ENCODE measurements at regions not wholly inside any gene's neighbourhood (a gene's known extent, or its start where the extent isn't known, plus 50 kb on each side); places are given as distances from the start of the nearest gene placed in this dataset.

DNA sequence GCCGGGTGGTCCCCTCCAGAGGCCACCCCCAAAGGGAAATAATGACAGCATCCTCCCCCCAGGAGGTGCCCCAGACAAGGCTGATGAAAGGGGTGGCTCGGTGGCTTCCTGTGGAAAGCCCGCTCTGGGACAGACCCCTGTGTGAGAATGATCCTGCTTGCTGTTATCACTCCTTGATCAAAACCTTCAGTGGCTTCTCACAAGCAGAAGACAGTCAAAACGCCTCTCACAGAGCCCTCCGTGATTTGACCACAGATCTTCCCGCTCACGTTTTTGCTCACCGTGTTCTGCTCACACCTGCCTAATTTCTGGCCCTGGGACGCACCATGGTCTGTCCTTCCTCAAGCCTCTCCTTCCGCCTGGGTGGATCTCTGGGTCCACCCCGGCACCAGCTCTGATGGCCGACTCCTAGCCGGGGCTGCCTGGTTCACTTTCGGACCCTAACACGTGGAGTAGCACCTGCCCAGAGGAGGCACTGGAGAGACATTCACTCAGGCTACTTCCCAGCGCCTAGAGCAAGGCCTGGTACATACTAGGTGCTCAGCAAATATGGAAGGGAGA is 210.4 kb downstream of the ANKRD60 start (continued):
- TF ChIP-seq, protein P1, sequence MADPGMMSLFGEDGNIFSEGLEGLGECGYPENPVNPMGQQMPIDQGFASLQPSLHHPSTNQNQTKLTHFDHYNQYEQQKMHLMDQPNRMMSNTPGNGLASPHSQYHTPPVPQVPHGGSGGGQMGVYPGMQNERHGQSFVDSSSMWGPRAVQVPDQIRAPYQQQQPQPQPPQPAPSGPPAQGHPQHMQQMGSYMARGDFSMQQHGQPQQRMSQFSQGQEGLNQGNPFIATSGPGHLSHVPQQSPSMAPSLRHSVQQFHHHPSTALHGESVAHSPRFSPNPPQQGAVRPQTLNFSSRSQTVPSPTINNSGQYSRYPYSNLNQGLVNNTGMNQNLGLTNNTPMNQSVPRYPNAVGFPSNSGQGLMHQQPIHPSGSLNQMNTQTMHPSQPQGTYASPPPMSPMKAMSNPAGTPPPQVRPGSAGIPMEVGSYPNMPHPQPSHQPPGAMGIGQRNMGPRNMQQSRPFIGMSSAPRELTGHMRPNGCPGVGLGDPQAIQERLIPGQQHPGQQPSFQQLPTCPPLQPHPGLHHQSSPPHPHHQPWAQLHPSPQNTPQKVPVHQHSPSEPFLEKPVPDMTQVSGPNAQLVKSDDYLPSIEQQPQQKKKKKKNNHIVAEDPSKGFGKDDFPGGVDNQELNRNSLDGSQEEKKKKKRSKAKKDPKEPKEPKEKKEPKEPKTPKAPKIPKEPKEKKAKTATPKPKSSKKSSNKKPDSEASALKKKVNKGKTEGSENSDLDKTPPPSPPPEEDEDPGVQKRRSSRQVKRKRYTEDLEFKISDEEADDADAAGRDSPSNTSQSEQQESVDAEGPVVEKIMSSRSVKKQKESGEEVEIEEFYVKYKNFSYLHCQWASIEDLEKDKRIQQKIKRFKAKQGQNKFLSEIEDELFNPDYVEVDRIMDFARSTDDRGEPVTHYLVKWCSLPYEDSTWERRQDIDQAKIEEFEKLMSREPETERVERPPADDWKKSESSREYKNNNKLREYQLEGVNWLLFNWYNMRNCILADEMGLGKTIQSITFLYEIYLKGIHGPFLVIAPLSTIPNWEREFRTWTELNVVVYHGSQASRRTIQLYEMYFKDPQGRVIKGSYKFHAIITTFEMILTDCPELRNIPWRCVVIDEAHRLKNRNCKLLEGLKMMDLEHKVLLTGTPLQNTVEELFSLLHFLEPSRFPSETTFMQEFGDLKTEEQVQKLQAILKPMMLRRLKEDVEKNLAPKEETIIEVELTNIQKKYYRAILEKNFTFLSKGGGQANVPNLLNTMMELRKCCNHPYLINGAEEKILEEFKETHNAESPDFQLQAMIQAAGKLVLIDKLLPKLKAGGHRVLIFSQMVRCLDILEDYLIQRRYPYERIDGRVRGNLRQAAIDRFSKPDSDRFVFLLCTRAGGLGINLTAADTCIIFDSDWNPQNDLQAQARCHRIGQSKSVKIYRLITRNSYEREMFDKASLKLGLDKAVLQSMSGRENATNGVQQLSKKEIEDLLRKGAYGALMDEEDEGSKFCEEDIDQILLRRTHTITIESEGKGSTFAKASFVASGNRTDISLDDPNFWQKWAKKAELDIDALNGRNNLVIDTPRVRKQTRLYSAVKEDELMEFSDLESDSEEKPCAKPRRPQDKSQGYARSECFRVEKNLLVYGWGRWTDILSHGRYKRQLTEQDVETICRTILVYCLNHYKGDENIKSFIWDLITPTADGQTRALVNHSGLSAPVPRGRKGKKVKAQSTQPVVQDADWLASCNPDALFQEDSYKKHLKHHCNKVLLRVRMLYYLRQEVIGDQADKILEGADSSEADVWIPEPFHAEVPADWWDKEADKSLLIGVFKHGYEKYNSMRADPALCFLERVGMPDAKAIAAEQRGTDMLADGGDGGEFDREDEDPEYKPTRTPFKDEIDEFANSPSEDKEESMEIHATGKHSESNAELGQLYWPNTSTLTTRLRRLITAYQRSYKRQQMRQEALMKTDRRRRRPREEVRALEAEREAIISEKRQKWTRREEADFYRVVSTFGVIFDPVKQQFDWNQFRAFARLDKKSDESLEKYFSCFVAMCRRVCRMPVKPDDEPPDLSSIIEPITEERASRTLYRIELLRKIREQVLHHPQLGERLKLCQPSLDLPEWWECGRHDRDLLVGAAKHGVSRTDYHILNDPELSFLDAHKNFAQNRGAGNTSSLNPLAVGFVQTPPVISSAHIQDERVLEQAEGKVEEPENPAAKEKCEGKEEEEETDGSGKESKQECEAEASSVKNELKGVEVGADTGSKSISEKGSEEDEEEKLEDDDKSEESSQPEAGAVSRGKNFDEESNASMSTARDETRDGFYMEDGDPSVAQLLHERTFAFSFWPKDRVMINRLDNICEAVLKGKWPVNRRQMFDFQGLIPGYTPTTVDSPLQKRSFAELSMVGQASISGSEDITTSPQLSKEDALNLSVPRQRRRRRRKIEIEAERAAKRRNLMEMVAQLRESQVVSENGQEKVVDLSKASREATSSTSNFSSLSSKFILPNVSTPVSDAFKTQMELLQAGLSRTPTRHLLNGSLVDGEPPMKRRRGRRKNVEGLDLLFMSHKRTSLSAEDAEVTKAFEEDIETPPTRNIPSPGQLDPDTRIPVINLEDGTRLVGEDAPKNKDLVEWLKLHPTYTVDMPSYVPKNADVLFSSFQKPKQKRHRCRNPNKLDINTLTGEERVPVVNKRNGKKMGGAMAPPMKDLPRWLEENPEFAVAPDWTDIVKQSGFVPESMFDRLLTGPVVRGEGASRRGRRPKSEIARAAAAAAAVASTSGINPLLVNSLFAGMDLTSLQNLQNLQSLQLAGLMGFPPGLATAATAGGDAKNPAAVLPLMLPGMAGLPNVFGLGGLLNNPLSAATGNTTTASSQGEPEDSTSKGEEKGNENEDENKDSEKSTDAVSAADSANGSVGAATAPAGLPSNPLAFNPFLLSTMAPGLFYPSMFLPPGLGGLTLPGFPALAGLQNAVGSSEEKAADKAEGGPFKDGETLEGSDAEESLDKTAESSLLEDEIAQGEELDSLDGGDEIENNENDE (IDR thresholded peaks at IDR 0.05; ENCODE audit: insufficient replicate concordance, low read length) = no peak
- TF ChIP-seq RFX5 (IDR thresholded peaks at IDR 0.05; ENCODE audit: borderline replicate concordance, low read depth, low read length) (no peak), ASH2L (IDR thresholded peaks at IDR 0.05; ENCODE audit: low read length) (no peak), SUZ12 (IDR thresholded peaks at IDR 0.05; ENCODE audit: low read length) (no peak), KDM4A (IDR thresholded peaks at IDR 0.05; ENCODE audit: low read depth, low read length, severe bottlenecking) (no peak), KDM1A (IDR thresholded peaks at IDR 0.05; ENCODE audit: borderline replicate concordance, low read length) (no peak), RXRA (IDR thresholded peaks at IDR 0.05; ENCODE audit: insufficient read depth, low read depth, low read length) (no peak), GTF2F1 (IDR thresholded peaks at IDR 0.05; ENCODE audit: borderline replicate concordance, low read depth, low read length) (no peak), SIX5 (IDR thresholded peaks at IDR 0.05; ENCODE audit: low read depth, low read length) (no peak), SAP30 (IDR thresholded peaks at IDR 0.05; ENCODE audit: insufficient read depth, insufficient replicate concordance, low read length) (no peak)
- TF ChIP-seq, protein P2, sequence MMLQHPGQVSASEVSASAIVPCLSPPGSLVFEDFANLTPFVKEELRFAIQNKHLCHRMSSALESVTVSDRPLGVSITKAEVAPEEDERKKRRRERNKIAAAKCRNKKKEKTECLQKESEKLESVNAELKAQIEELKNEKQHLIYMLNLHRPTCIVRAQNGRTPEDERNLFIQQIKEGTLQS (IDR thresholded peaks at IDR 0.05; ENCODE audit: insufficient read depth, low read depth, low read length) = no peak

All from H1 (cell line).